ENCODE measurements at regions not wholly inside any gene's neighbourhood (a gene's known extent, or its start where the extent isn't known, plus 50 kb on each side); places are given as distances from the start of the nearest gene placed in this dataset.
A peak's percentile ranks its signal among the peaks of the same experiment; 100 is the strongest.

- peaks cover 7 to 25% of the 10 kb centered on the region in 2 experiments; a peak in 4 of 5 replicates for H3K27me3 ChIP-seq (ENCODE audit: control insufficient read depth in 2 of 2, insufficient read depth in 2 of 2, low read length in 2 of 2)
- H3K9me3 ChIP-seq (replicated peaks; ENCODE audit: control insufficient read depth, insufficient read depth, low read depth, low read length), result no peaks in the 10 kb centered on the region
- peak in 2 of 4 experiments; percentile 40 to 48 for DNase-seq (ENCODE audit: extremely low read depth in 1 of 4, low spot score in 3 of 4)
- TF ChIP-seq ZNF124 (CRISPR knock-in tag; IDR thresholded peaks at IDR 0.05) (no peak), PKNOX1 (IDR thresholded peaks at IDR 0.05) (peak; percentile 70; the same call in 1 of the 2 replicates), VEZF1 (CRISPR knock-in tag; IDR thresholded peaks at IDR 0.05) (no peak), PHF21A (IDR thresholded peaks at IDR 0.05; ENCODE audit: borderline replicate concordance, low read depth) (no peak), ESRRB (CRISPR knock-in tag; IDR thresholded peaks at IDR 0.05; ENCODE audit: borderline replicate concordance) (no peak)
- POLR2A ChIA-PET, result interaction anchor here (0.6 to 0.9 kb wide), 3 partner anchors 34 to 258 kb away, joined by 3 to 4 read pairs (median 4); no protein-coding TSS in a partner anchor
- H3K27ac ChIP-seq (ENCODE audit: extremely low read depth, low read depth, low read length), result no peak overlapping the region
- no peaks in the 10 kb centered on the region for H3K79me2 ChIP-seq (ENCODE audit: control insufficient read depth, insufficient read depth, low read length)
- no peaks in the 10 kb centered on the region; a peak in 1 of 5 replicates for H3K4me1 ChIP-seq (replicated peaks in 1 of 2; ENCODE audit: control insufficient read depth in 2 of 2, insufficient read depth in 2 of 2, low read length in 2 of 2)
- 0% methylated on average over 2 of the region's 2 CpGs for WGBS (ENCODE audit: insufficient coverage, low coverage, missing lambda C conversion rate)
- in situ Hi-C loops (cut with MboI), result no loop called here
- H2AFZ ChIP-seq (ENCODE audit: low read depth, low read length), result no peak overlapping the region
- no peak overlapping the region for H3K4me2 ChIP-seq (ENCODE audit: insufficient read depth, low read length)
- no TSS peak for BruUV-seq (replicated peaks)
- H3K9me1 ChIP-seq (ENCODE audit: control insufficient read depth, insufficient read depth, low read length), result no peaks in the 10 kb centered on the region
- peak; percentile 47; the same call in 1 of the 3 replicates for ATAC-seq
- no peak overlapping the region for H3K4me3 ChIP-seq
- intact Hi-C loops (cut with micrococcal nuclease), result no loop called here
- no peaks in the 10 kb centered on the region for H3K36me3 ChIP-seq (ENCODE audit: control insufficient read depth, insufficient read depth, low read length)
- CTCF ChIA-PET (ENCODE audit: low intra/inter-chr PET ratio), result no interaction called here
- no peak for FAIRE-seq
- no peaks in the 10 kb centered on the region for H4K20me1 ChIP-seq (replicated peaks; ENCODE audit: control insufficient read depth, insufficient read depth, low read length)
- H3K9ac ChIP-seq (ENCODE audit: insufficient read depth in 1 of 2, low read depth in 2 of 2, low read length in 2 of 2), result no peak overlapping the region
Observed at GRCh38 chr10:128280271-128280670, 154.0 kb upstream of the MKI67 start.

Data from K562 (cell line).